CD4-positive, alpha-beta T cell treated with Interleukin-4 for 1 hour (primary cell): ENCODE measurements at regions not wholly inside any gene's neighbourhood (a gene's known extent, or its start where the extent isn't known, plus 50 kb on each side); places are given as distances from the start of the nearest gene placed in this dataset.
"Not testable (repeated sequence)": the region's sequence is repeated elsewhere in the genome, so short reads cannot be mapped to it uniquely, and the experiment has no call there.

Experiments
- DNase-seq, 2 donors: peaks; one replicate each; pipeline ENCODE4 v3.0.0-alpha.2; 2020 to 2022

GRCh38 chr7:4438723-4439245, 243.3 kb upstream of the FOXK1 start:
- no peak for DNase-seq

GRCh38 chr7:4439444-4439843, 242.7 kb upstream of the FOXK1 start:
- no peak for DNase-seq

GRCh38 chr7:4444106-4444505, 238.0 kb upstream of the FOXK1 start:
- no peak for DNase-seq

DNA sequence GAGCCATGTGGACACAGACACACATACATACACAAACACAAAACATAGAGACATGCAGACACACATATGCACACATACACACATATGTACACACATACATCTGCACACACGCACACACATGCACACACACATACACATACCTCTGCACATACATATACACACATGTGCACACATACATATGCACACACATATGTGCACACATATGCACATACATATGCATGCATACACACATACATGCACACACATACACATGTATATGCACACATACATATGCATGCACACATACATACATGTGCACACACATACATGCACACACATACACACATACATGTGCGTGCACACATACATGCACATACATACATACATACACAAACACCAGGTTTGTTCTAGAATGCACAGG, 236.3 kb upstream of the FOXK1 start:
- no peak for DNase-seq

GRCh38 chr7:4449263-4449662, 232.8 kb upstream of the FOXK1 start:
- DNase-seq = no peak

- no peak for DNase-seq
Observed at GRCh38 chr7:4450483-4450882, 231.6 kb upstream of the FOXK1 start.

- DNase-seq = no peak
Observed at GRCh38 chr7:4460597-4460996, 221.5 kb upstream of the FOXK1 start.

DNA sequence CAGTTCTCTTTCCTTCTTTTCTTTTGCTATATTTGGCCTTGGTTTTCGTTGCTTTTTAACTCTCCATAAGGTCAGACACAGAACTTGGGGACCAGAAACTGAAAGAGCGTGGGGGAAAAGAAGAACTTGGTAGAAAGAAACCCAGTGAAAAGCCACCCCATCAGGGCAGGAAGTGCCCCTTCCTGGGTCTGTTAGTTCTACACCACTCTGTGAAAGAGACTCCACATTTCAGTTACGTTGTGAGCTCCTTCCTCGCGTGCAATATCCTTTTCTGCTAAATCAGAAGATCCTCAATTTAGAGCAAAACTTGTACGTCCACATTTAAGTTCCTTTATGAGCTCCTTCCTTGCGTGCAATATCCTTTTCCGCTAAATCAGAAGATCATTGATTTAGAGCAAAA, 220.6 kb upstream of the FOXK1 start:
- no peak for DNase-seq

DNA sequence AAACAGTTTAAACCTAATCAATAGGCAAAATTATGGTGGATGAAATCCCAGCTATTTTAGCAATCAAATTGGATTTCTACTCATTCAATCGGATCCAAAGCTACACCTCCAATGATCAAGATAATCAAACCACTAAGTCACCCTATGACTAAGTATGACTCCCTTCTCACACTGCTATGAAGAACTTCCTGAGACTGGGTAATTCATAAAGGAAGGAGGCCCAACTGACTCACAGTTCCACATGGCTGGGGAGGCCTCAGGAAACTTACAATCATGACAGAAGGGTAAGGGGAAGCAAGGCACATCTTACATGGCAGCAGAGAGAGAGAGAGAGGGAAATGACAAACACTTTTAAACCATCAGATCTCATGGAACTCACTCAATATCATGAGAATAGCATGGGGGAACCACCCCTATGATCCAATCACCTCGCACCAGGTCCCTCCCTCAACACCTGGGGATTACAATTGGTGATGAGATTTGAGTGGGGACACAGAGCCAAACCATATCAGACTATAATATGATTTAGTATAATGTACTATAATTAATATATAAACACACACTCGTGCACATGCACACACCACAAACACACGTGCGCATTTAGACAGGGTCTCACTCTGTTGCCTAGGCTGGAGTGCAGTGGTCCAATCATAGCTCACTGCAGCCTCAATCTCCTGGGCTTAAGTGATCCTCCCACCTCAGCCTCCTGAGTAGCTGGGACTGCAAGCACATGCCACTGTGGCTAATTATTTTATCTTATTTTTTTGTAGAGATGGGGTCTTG, 213.6 kb upstream of the FOXK1 start:
- DNase-seq = no peak

DNA sequence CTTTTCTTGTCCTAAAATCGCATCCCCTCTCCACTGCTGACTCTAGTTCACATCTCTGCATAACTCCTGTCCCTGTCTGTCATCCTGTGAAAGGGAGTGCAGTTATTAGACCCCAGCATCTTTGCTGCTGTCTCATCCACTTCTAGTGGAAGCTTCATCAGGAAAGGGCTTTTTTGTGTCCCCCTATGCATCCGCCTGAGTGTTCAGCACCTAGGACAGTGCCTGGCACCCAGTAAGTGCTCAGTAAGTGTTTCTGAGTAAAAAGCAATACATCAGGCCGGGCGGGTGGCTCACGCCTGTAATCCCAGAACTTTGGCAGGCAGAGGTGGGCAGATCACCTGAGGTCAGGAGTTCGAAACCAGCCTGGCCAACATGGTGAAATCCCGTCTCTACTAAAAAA, 211.8 kb upstream of the FOXK1 start:
- no peak for DNase-seq

- no peak for DNase-seq
Observed at GRCh38 chr7:4472728-4473127, 209.4 kb upstream of the FOXK1 start.

- DNase-seq = peak in 1 of 2 donors; percentile 6
Observed at GRCh38 chr7:4479367-4480039, 202.6 kb upstream of the FOXK1 start.

DNA sequence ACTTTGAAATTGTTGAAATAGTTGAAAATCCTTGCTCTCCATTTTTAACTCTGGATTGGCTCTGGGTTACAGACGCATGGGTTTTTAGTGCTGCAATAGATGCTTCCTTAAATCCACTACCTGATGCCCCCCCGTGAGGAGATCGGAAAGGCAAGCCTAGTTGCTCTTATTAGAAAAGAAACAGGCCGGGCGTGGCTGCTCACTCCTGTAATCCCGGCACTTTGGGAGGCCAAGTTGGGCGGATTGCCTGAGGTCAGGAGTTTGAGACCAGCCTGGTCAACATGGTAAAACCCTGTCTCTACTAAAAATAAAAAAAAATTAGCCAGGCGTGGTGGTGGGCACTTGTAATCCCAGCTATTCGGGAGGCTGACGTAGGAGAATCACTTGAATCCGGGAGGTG, 202.0 kb upstream of the FOXK1 start:
- DNase-seq = not testable (repeated sequence)

DNA sequence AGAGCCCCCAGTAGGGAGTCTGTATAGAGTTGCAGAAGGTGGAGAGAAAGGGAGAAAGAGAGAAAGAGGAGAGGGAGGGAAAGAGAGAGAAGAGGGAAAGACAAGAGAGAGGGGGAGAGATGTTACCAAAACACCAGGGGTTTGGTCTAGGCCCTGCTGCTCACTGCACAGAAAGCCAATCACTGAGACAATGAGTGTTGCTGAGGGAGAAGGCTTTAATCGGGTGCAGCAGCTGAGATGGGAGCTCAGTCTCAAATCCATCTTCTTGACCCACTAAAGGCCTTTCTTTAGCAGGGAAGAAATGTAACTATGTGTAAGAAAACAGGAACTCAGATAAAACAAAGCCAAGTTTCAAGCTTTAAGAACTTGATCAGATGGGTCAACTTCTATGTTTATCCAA, 198.2 kb upstream of the FOXK1 start:
- no peak for DNase-seq

DNA sequence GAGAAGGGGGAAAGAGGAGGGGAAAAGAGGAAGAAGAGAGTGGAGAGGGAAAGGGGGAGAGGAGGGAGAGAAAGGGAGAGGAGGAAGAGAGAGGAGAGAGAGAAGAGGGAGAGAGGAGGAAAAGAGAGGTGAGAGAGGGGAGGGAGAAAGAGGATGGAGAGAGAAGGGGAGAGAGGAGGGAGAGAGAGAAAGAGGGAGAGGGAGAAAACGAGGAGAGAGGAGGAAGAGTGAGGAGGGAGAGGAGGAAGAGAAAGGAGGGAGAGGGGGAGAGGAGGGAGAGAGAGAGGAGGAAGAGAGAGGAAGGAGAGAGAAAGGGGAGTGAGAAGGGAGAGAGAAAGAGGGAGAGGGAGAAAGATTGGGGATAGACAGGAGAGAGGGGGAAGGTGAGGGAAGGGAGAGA, 197.6 kb upstream of the FOXK1 start:
- no peak for DNase-seq

- DNase-seq = no peak
Observed at GRCh38 chr7:4486907-4487306, 195.2 kb upstream of the FOXK1 start.

- DNase-seq = not testable (repeated sequence)
Observed at GRCh38 chr7:4496911-4497310, 185.2 kb upstream of the FOXK1 start.

GRCh38 chr7:4500812-4501211, 181.3 kb upstream of the FOXK1 start:
- no peak for DNase-seq

- not testable (repeated sequence) for DNase-seq
Observed at GRCh38 chr7:4507886-4508285, 174.2 kb upstream of the FOXK1 start.

- no peak for DNase-seq
Observed at GRCh38 chr7:4513450-4513849, 168.6 kb upstream of the FOXK1 start.

- no peak for DNase-seq
Observed at GRCh38 chr7:4519819-4520520, 162.1 kb upstream of the FOXK1 start.

- no peak for DNase-seq
Observed at GRCh38 chr7:4523219-4523618, 158.9 kb upstream of the FOXK1 start.

DNA sequence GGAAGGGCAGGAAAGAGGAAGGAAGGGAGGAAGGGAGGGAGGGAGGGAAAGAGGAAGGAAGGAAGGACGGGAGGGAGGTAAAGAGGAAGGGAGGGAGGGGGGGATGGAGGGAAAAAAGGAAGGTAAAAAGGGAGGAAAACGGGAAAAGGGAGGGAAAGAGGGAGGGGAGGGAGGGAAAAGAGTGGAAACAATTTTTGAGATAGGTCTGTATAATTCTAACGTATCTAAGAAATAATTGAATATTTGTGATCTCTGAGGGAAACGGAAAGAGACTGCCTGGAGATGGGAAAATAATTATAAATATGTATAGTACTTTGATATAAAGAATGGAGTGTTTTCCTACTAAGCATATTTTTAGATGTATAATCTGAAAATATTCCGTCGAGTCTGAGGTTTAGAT, 158.2 kb upstream of the FOXK1 start:
- no peak for DNase-seq

DNA sequence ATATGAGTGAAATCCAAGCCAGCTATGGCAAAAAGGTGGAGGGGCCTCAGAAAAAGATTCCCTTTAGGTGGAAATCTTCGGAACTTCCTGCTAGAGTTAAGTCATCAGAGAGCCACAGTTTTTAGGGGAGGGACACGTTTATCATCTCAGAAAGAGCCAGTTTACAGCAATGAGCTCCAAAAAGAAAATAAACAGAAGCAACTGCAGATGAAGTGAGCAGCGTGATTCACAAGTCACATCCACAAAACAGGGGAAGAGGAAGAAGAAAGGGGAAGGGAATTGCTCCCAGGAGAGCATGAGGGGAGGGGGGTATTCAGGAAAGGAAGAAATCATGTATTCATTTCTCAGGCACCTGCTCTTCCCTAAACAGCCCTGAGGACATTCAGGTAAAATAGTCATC, 156.2 kb upstream of the FOXK1 start:
- DNase-seq = no peak
